HUES64 (cell line): ENCODE measurements at regions not wholly inside any gene's neighbourhood (a gene's known extent, or its start where the extent isn't known, plus 50 kb on each side); places are given as distances from the start of the nearest gene placed in this dataset.

Experiments used
- H3K27ac ChIP-seq: 2 replicates; pipeline ENCODE4 v1.7.0; 2013; ENCODE audit warnings: low read depth, low read length, inconsistent platforms
- H3K27me3 ChIP-seq: 2 replicates; pipeline ENCODE4 v1.6.1; 2013; ENCODE audit warnings: mild to moderate bottlenecking, low read length; ENCODE audit not compliant: insufficient read depth
- H3K36me3 ChIP-seq: 2 replicates; pipeline ENCODE4 v1.6.1; 2013; ENCODE audit warnings: mild to moderate bottlenecking, low read length; ENCODE audit not compliant: insufficient read depth
- H3K4me1 ChIP-seq: 2 replicates; pipeline ENCODE4 v1.6.1; 2013; ENCODE audit warnings: mild to moderate bottlenecking, low read length, moderate library complexity; ENCODE audit not compliant: insufficient read depth
- H3K4me3 ChIP-seq: 2 replicates; pipeline ENCODE4 v1.5.1; 2013; ENCODE audit warnings: mild to moderate bottlenecking, low read length, moderate library complexity
- H3K9ac ChIP-seq: 2 replicates; pipeline ENCODE4 v1.6.1; 2013; ENCODE audit warnings: mild to moderate bottlenecking, low read depth, low read length
- H3K9me3 ChIP-seq: 2 replicates; pipeline ENCODE4 v1.6.1; 2013; ENCODE audit warnings: low read depth, low read length; ENCODE audit not compliant: insufficient read depth
- WGBS: fragments of 150-250, 120-280 bp; methylation state at CpG from one replicate; pipeline ENCODE4 v1.1.7; 2013; ENCODE audit warnings: missing lambda C conversion rate; 5-methylcytosine and 5-hydroxymethylcytosine counted together

GRCh38 chr3:168817177-168817576 is 721.5 kb upstream of the GOLIM4 start:
- no peak overlapping the region for H3K4me3 ChIP-seq
- no peaks in the 10 kb centered on the region for H3K36me3 ChIP-seq
- H3K4me1 ChIP-seq, result peaks cover 43% of the 10 kb centered on the region
- no peaks in the 10 kb centered on the region for H3K9me3 ChIP-seq
- no peak overlapping the region for H3K9ac ChIP-seq
- WGBS, result 93% methylated on average over 4 of the region's 4 CpGs
- no peak overlapping the region for H3K27ac ChIP-seq
- H3K27me3 ChIP-seq, result no peaks in the 10 kb centered on the region; the same call in 1 of the 2 replicates

DNA sequence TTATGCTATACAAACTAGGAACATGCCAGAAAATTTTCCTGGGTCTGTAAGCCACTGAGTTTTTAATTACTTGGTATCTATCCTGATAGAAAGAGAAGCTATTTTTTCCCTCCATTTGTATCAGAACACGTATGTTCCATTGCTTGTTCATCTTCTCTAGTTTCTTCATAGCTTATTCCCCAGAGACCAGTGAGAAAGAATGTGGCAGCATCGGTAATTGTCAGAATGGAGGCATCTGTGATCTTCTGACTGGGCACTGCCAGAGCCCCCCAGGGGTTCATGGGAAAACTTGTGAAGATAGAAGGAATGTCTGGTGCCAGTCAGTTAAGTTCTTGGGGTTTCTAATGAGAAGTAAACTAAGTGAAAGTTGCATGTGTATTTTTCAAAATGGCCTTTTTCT is 720.2 kb upstream of the GOLIM4 start:
- no peak overlapping the region for H3K9ac ChIP-seq
- no peak overlapping the region for H3K27ac ChIP-seq
- H3K9me3 ChIP-seq, result no peaks in the 10 kb centered on the region
- H3K4me3 ChIP-seq, result no peak overlapping the region
- H3K36me3 ChIP-seq, result no peaks in the 10 kb centered on the region
- H3K27me3 ChIP-seq, result peaks cover 4% of the 10 kb centered on the region; the same call in 1 of the 2 replicates
- H3K4me1 ChIP-seq, result peaks cover 55% of the 10 kb centered on the region
- 93% methylated on average over 2 of the region's 2 CpGs for WGBS

GRCh38 chr3:168813225-168813802 is 717.6 kb upstream of the GOLIM4 start:
- Histone ChIP-seq H3K4me3 (no peak overlapping the region), H3K9me3 (no peaks in the 10 kb centered on the region), H3K27me3 (peaks cover 4% of the 10 kb centered on the region; the same call in 1 of the 2 replicates), H3K9ac (no peak overlapping the region), H3K36me3 (no peaks in the 10 kb centered on the region), H3K4me1 (peaks cover 59% of the 10 kb centered on the region), H3K27ac (no peak overlapping the region)
- WGBS, result 75% methylated on average over 2 of the region's 2 CpGs

DNA sequence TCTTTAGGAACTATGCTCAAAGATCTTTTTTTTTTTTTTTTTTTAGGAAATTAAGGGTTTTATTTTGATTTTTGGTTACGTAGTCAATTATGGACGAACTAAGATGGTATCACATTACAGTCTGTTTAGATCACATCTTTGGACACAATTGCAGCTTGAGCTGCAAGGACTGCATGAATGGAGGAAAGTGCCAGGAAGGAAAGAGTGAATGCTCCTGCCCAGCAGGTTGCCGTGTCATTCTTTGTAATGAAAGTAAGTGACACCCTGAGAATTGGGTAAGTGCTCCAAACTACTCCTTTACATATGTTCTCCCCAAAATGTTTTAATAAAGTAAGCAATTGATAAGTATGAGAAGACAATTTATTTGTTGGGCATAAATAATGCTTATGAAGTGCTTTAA is 716.5 kb upstream of the GOLIM4 start:
- H3K9me3 ChIP-seq, result no peaks in the 10 kb centered on the region
- peaks cover 70% of the 10 kb centered on the region for H3K4me1 ChIP-seq
- H3K27ac ChIP-seq, result peak overlapping the region; percentile 75
- H3K27me3 ChIP-seq, result peaks cover 4% of the 10 kb centered on the region; the same call in 1 of the 2 replicates
- no peak overlapping the region for H3K4me3 ChIP-seq
- H3K36me3 ChIP-seq, result no peaks in the 10 kb centered on the region
- H3K9ac ChIP-seq, result 0 out of 2 replicates have a peak overlapping the region, but pooled peaks have one; percentile 0
- WGBS, result 6% methylated on average over 3 of the region's 3 CpGs

GRCh38 chr3:168808596-168808995 is 712.9 kb upstream of the GOLIM4 start:
- H3K9ac ChIP-seq, result no peak overlapping the region
- peaks cover 53% of the 10 kb centered on the region for H3K4me1 ChIP-seq
- over 99% methylated on average over 3 of the region's 3 CpGs for WGBS
- H3K27ac ChIP-seq, result no peak overlapping the region
- H3K27me3 ChIP-seq, result peaks cover 4% of the 10 kb centered on the region; the same call in 1 of the 2 replicates
- no peaks in the 10 kb centered on the region for H3K9me3 ChIP-seq
- H3K4me3 ChIP-seq, result no peak overlapping the region
- H3K36me3 ChIP-seq, result no peaks in the 10 kb centered on the region

- Histone ChIP-seq H3K27ac (peak overlapping the region; percentile 70), H3K4me1 (peaks cover 49% of the 10 kb centered on the region), H3K9me3 (no peaks in the 10 kb centered on the region), H3K27me3 (peaks cover 4% of the 10 kb centered on the region; the same call in 1 of the 2 replicates), H3K36me3 (no peaks in the 10 kb centered on the region), H3K9ac (no peak overlapping the region), H3K4me3 (no peak overlapping the region)
- 40% methylated on average over 4 of the region's 4 CpGs for WGBS
These were observed 711.7 kb upstream of the GOLIM4 start for GRCh38 chr3:168807448-168807847.

- Histone ChIP-seq H3K9me3 (no peaks in the 10 kb centered on the region), H3K4me3 (no peak overlapping the region), H3K27me3 (peaks cover 4% of the 10 kb centered on the region; the same call in 1 of the 2 replicates), H3K9ac (no peak overlapping the region), H3K27ac (peak overlapping the region; percentile 70), H3K4me1 (peaks cover 44% of the 10 kb centered on the region), H3K36me3 (no peaks in the 10 kb centered on the region)
- WGBS, result 75% methylated on average over 1 of the region's 1 CpG
These were observed 711.1 kb upstream of the GOLIM4 start for GRCh38 chr3:168806871-168807270.

DNA sequence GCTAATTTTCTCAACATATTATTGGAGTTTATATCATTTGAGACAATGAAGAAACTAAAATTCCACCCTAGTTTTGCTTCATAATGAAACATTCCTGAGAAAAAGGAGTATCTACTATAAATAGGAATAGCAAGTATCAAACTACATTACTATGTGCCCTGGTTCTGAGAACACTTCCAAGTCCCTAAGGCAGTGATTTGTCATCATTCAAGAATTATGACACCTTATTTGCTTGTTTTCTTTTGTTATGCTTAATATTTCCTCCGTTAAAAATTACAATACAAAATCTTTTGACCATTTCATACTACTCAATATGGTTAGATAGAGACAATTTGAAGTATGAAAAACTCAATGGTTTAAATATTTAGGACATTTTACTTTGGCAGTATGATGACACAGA is 707.8 kb upstream of the GOLIM4 start:
- no CpG with 5 or more reads among the region's 1 CpG for WGBS
- H3K9me3 ChIP-seq, result no peaks in the 10 kb centered on the region
- H3K4me1 ChIP-seq, result peaks cover 33% of the 10 kb centered on the region
- H3K9ac ChIP-seq, result no peak overlapping the region
- no peak overlapping the region for H3K4me3 ChIP-seq
- no peaks in the 10 kb centered on the region for H3K36me3 ChIP-seq
- no peak overlapping the region for H3K27ac ChIP-seq
- H3K27me3 ChIP-seq, result no peaks in the 10 kb centered on the region

DNA sequence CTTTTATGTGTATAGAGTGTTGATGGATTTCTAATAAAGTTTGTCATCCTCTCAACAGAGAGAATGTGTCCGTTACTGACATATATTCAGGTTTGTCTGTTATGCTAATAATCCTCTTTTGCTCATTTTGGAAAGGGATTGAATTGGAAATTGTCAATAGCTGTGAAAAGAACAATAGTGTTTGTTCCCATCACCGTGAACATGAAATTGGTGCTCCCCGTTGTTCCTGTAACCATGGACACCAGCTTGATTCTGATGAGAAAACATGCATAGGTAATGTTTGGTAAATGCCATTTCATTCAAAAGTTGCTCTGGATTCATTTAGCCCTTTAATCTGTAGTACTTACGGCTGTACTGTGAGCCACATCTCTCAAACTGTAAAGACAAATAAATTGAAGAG is 707.0 kb upstream of the GOLIM4 start:
- no peaks in the 10 kb centered on the region for H3K9me3 ChIP-seq
- H3K36me3 ChIP-seq, result no peaks in the 10 kb centered on the region
- no peak overlapping the region for H3K9ac ChIP-seq
- no peak overlapping the region for H3K27ac ChIP-seq
- no peaks in the 10 kb centered on the region for H3K27me3 ChIP-seq
- H3K4me1 ChIP-seq, result peaks cover 25% of the 10 kb centered on the region
- 88% methylated on average over 4 of the region's 4 CpGs for WGBS
- H3K4me3 ChIP-seq, result no peak overlapping the region

GRCh38 chr3:168801794-168802193 is 706.1 kb upstream of the GOLIM4 start:
- Histone ChIP-seq H3K4me3 (no peak overlapping the region), H3K9me3 (no peaks in the 10 kb centered on the region), H3K4me1 (peaks cover 15% of the 10 kb centered on the region; the same call in 1 of the 2 replicates), H3K27me3 (no peaks in the 10 kb centered on the region), H3K36me3 (no peaks in the 10 kb centered on the region), H3K9ac (no peak overlapping the region), H3K27ac (no peak overlapping the region)
- WGBS, result 80% methylated on average over 1 of the region's 1 CpG

DNA sequence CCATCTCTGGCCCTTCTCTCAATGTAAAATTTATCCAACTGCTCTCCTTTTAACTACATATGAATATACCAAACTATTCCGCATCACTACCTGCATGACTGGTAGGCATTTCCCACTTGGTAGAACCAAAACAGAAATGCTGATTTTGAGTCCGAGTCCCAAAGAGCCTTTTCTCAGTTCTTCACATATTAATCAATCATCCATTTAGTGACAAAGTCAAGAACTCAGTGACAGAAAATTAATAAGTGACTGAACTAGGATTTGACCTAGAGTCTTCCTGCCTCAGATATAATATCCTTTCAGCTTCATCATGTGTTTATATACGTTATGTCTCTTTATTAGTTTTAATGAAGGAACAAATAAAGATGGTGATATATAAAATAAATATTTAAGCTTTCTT is 700.6 kb upstream of the GOLIM4 start:
- Histone ChIP-seq H3K9me3 (no peaks in the 10 kb centered on the region), H3K9ac (no peak overlapping the region), H3K27me3 (no peaks in the 10 kb centered on the region), H3K4me3 (no peak overlapping the region), H3K4me1 (no peaks in the 10 kb centered on the region), H3K36me3 (no peaks in the 10 kb centered on the region), H3K27ac (no peak overlapping the region)
- WGBS, result 91% methylated on average over 2 of the region's 3 CpGs

DNA sequence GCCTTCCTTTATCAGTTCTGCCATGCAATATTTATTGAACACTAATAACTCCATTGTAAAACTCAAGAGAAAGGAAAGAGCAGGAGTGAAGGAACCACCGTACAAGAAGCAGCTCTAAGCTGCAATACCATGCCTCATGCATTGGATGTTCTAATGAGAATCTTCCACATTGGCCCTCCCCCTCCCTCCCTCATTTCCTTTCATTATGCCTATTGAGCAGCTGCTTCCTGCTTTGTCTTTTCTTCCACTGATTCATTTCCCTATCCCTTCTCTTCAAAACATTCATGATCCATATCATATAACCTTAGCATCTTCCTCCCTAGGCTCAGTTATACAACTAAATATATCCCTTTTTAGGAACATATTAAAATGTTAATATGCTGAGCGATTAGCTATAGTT is 698.7 kb upstream of the GOLIM4 start:
- H3K36me3 ChIP-seq, result no peaks in the 10 kb centered on the region
- H3K4me3 ChIP-seq, result no peak overlapping the region
- no peaks in the 10 kb centered on the region for H3K4me1 ChIP-seq
- H3K27me3 ChIP-seq, result no peaks in the 10 kb centered on the region
- no peak overlapping the region for H3K9ac ChIP-seq
- H3K27ac ChIP-seq, result no peak overlapping the region
- 98% methylated on average over 2 of the region's 2 CpGs for WGBS
- H3K9me3 ChIP-seq, result no peaks in the 10 kb centered on the region
